Upper lobe of left lung (tissue), 4 donors: ENCODE measurements at regions not wholly inside any gene's neighbourhood (a gene's known extent, or its start where the extent isn't known, plus 50 kb on each side); places are given as distances from the start of the nearest gene placed in this dataset.

Source experiments
- CTCF ChIP-seq, 6 experiments: fragments of 450-650 bp in 4 of 6; fragments of 200-600 bp in 2 of 6; sonication (generic) in 2 of 6; IDR thresholded peaks; one replicate each; pipeline ENCODE4 v1.5.1; 2016 to 2019; ENCODE audit warnings: antibody characterized with exemption in 6 of 6
- EP300 ChIP-seq, 4 donors: sonication (generic); formaldehyde crosslinking; IDR thresholded peaks; one replicate each; pipeline ENCODE4 v1.5.1; 2017; ENCODE audit warnings: antibody characterized with exemption in 4 of 4, control low read depth in 2 of 4
- POLR2A ChIP-seq, 4 donors: fragments of 450-650 bp; IDR thresholded peaks; one replicate each; pipeline ENCODE4 v1.5.1; 2016 to 2017; ENCODE audit warnings: antibody characterized with exemption in 4 of 4, mild to moderate bottlenecking in 2 of 4
- POLR2AphosphoS5 ChIP-seq, 2 donors: sonication (generic); formaldehyde crosslinking; IDR thresholded peaks; one replicate each; pipeline ENCODE4 v1.5.1; 2017; ENCODE audit warnings: antibody characterized with exemption in 2 of 2

DNA sequence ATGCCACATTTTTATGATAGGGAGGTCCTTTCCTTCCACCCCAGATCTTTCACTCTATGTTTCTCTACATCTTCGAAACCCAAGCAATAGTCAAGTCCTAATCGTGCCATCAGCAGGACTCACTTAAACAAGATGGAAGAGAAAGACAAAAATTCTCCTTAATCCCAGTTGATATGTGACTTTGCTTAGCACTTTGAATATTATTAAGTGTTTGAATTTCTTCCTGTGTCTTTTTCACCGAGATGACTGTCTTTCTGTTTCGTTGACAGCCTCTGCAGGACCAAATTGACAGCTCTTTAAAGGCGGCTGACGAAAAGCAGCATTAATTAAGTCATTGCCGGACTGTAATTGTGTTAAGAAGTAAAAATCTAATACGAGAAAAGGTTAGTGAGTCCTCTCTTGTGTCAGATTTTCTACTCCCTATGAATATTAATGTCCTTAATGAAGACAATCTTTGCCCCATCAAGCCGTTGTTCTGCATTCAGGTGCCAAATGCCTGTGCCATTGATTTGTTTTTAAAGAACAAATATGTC is 208.8 kb upstream of the TSHZ2 start:
- TF ChIP-seq EP300 (IDR thresholded peaks at IDR 0.05) (no peak), POLR2AphosphoS5 (IDR thresholded peaks at IDR 0.05) (no peak), CTCF (IDR thresholded peaks at IDR 0.05) (no peak), POLR2A (IDR thresholded peaks at IDR 0.05) (no peak)
